Brain microvascular endothelial cell (primary cell): ENCODE measurements at regions not wholly inside any gene's neighbourhood (a gene's known extent, or its start where the extent isn't known, plus 50 kb on each side); places are given as distances from the start of the nearest gene placed in this dataset.

ENCODE experiments used
- DNase-seq: peaks from one replicate; pipeline ENCODE4 v3.0.0-alpha.2; 2020
- H3K27ac ChIP-seq: fragments of 250-450 bp; sonication (Bioruptor Pico); 2 replicates; pipeline ENCODE4 v1.5.1; 2020; ENCODE audit warnings: mild to moderate bottlenecking, moderate library complexity
- H3K27me3 ChIP-seq: fragments of 250-450 bp; sonication (Bioruptor Pico); replicated peaks from 2 replicates; pipeline ENCODE4 v1.5.1; 2020; ENCODE audit warnings: mild to moderate bottlenecking
- H3K36me3 ChIP-seq: fragments of 250-450 bp; sonication (Bioruptor Pico); replicated peaks from 2 replicates; pipeline ENCODE4 v1.5.1; 2020; ENCODE audit warnings: mild to moderate bottlenecking
- H3K4me3 ChIP-seq: 2 replicates; pipeline ENCODE4 v1.5.1; 2011; ENCODE audit warnings: low read depth, mild to moderate bottlenecking, control low read depth, low read length, moderate library complexity
- CTCF ChIP-seq: IDR thresholded peaks from 2 replicates; pipeline ENCODE4 v1.5.1; 2011; ENCODE audit warnings: low read depth, mild to moderate bottlenecking, moderate library complexity, low read length, control low read depth, inconsistent platforms; ENCODE audit errors: missing control alignments
- in situ Hi-C: cut with HindIII; loops from 2 replicates; pipeline ENCODE4 v1.10.0; 2017; ENCODE audit warnings: low sequenced_read_pairs, low pct_ligation_motif_present

GRCh38 chr11:110838808-110839207 lies 126.6 kb upstream of the ARHGAP20 start:
- in situ Hi-C loops: no loop called here
- TF ChIP-seq CTCF: no peak
- H3K27ac ChIP-seq: no peak overlapping the region

DNA sequence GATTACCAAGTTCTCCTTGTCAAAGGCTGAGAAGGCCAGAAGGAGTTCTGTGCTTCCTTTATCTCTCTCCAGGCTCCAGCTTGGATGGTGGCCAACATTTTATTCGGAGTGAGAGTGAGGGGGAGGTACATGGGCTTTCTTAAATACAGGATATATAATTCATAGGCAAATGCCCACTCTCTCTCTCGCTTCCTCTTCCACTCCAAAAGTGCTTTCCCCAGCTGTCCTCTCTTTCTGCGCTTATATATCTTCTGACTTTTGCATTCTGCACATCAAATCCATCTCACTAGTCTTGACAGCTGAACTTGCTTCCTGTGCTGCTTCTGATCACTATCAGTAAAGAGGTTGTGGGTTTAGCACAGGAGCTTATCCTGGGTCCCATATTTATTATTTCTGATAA lies 125.4 kb upstream of the ARHGAP20 start:
- Histone ChIP-seq H3K27me3 (no peaks in the 10 kb centered on the region), H3K4me3 (no peak overlapping the region), H3K36me3 (no peaks in the 10 kb centered on the region), H3K27ac (no peak overlapping the region)
- no peak for DNase-seq
- in situ Hi-C loops: no loop called here
- TF ChIP-seq CTCF: no peak

More at GRCh38 chr11:110838808-110839207, 126.6 kb upstream of the ARHGAP20 start:
- H3K36me3 ChIP-seq: no peaks in the 10 kb centered on the region
- H3K27me3 ChIP-seq: no peaks in the 10 kb centered on the region
- no peak overlapping the region for H3K4me3 ChIP-seq
- no peak for DNase-seq

- H3K4me3 ChIP-seq: no peak overlapping the region
- H3K36me3 ChIP-seq: no peaks in the 10 kb centered on the region
- no peaks in the 10 kb centered on the region for H3K27me3 ChIP-seq
- no peak overlapping the region for H3K27ac ChIP-seq
- no peak for DNase-seq
- in situ Hi-C loops: no loop called here
- no peak for TF ChIP-seq CTCF
Observed at GRCh38 chr11:110835106-110835505, 122.9 kb upstream of the ARHGAP20 start.

DNA sequence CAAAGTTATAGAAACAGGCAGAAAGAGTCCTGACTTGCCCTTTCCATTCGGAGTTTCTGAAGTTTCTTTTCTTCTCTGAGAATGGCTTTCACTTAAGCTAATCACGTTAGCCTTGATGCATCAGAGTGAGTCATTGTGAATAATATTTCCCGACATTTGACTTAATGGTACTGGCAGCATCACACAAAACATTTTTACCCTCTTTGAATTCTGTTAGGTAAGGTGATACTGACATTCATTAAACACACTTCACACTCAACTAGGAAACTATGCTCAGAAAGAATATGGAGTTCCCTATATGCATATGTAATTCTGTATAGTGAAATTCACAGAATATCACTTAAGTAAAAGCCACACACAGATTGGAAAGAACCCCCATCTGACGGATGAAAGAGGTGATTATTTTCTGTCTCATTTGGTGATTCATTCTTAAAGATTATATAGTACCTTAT lies 120.8 kb upstream of the ARHGAP20 start:
- no peak for TF ChIP-seq CTCF
- Histone ChIP-seq H3K27me3 (no peaks in the 10 kb centered on the region), H3K36me3 (no peaks in the 10 kb centered on the region), H3K27ac (no peak overlapping the region), H3K4me3 (no peak overlapping the region)
- in situ Hi-C loops: no loop called here
- DNase-seq: no peak

DNA sequence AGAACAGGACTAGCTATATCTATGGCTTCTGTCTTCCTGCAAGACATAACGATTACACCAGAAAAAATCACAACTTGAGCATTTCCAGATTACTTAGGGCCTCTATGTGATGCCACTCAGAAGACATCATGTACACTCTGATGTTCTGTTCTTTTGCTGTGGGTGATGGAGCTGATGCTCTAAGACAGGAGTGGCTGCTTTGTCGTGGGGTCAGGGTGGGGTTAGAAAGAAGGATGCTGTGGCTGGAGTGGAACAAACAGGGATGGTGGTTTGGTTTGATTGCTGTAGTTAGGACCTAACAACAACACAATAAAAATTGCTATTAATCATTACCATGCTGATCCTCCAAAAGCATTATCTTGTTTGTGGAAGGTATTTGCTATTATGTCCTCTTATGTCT lies 120.3 kb upstream of the ARHGAP20 start:
- in situ Hi-C loops: no loop called here
- no peak overlapping the region for H3K27ac ChIP-seq

More for the DNA sequence above, 120.3 kb upstream of the ARHGAP20 start:
- DNase-seq: no peak
- Histone ChIP-seq H3K4me3 (no peak overlapping the region), H3K27me3 (no peaks in the 10 kb centered on the region), H3K36me3 (no peaks in the 10 kb centered on the region)
- no peak for TF ChIP-seq CTCF
